ENCODE measurements at regions not wholly inside any gene's neighbourhood (a gene's known extent, or its start where the extent isn't known, plus 50 kb on each side); places are given as distances from the start of the nearest gene placed in this dataset.

GRCh38 chr3:64451283-64452012 is 226.2 kb upstream of the PRICKLE2 start:
- TF ChIP-seq CTCF (conservative IDR thresholded peaks at IDR 0.05; ENCODE audit: low read depth, low read length) (no peak), EZH2 (IDR thresholded peaks at IDR 0.05; ENCODE audit: borderline replicate concordance, low read depth, low read length, poor library complexity, severe bottlenecking) (no peak)

Data from A673 (cell line).